ENCODE measurements at regions not wholly inside any gene's neighbourhood (a gene's known extent, or its start where the extent isn't known, plus 50 kb on each side); places are given as distances from the start of the nearest gene placed in this dataset.
A peak's percentile ranks its signal among the peaks of the same experiment; 100 is the strongest.

DNA sequence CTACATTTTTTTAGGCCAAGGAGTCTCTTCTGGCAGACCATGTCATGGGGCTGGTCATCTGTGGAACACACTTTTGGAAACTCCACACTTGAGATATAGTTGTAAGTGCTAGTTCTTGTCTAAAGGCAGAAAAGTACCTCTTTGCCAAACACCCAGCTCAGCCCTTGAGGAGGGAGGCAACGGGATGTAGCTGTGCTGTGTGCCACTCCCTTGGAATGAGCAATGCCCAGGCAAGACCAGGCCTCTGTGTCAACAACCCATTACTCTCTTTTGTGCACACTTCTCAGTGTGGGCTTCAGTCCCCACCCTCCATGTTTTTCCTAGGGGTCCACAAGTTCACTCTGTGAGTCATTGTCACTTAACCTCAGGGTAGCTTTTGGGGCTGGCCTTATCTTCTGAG lies 528.3 kb upstream of the CFAP20DC start:
- DNase-seq, result no peak

DNA sequence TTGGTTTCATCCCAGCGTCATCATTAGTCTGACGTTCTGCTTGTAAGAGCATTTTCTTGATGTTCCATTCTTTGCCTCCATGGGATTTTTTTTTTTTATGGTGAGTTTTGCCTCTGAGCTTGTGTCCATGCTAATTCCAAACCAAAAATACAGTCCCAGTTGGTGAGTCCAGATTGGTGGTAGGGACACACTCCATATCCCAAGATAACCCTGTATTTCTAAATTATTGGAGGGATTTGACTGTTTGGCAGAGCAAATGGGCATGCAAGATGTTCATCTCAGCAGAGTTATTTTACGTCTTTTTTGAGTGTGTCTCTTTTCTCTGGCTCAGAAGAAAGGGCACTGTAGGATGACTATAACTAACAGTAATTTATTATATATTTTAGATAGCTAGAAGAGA lies 526.8 kb upstream of the CFAP20DC start:
- DNase-seq, result no peak

DNA sequence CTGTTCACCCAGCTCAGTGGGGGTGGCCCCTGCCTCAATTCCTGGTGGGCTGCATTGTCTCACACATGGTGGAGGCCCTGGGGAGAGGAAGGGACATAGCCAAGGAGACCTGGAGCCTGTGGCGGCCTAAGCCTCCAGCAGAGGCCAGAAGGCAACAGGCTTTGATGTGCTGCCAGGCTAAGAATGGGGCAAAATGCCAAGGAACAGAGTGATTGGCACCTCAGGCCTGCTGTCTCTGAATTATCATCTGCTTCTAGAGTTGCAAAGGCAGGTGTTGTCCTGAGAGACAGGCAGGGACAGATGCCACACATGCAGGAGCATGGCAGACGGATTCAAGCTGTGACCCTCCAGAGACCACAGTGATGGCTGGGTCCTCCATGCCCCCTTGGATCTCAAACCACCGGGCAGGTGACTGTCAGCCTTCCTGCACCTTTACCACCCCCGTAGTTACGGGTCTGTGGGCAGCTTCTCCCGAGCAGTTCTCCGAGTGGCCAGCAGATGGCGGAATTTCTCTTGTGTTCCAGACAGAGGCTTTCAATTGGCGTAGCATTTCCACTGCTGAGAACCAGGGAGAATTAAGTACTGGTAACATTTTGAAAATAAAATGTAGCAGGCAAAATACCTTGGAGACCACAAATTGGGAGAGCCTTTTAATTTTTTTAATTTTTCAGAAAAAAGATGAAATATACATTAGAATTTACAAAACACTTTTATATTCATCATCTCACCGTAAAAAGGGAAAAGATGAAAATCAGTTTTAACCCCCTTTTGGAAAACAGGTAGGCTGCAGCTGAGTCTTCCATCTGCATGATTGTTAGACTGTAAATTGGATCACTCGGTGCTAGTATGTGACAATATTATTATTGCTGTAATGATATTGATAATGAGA lies 525.5 kb upstream of the CFAP20DC start:
- peak; percentile 86 to 89 for DNase-seq

DNA sequence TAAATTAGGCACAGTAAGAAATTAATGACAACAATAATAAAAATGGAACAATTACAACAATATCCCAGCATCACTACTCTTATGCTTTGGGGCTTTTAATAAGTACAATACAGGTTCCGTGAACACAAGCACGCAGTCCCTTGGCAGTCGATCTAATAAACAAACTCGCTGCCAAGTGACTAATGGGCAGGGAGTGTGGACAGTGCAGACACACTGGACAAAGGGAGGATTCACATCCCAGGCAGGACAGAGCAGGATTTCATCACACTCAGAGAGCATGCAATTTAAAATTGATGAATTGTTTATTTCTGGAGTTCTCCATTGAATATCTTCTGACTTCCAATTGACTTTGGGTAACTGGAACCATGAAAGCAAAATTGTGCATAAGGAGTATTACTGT lies 524.1 kb upstream of the CFAP20DC start:
- DNase-seq, result no peak

DNA sequence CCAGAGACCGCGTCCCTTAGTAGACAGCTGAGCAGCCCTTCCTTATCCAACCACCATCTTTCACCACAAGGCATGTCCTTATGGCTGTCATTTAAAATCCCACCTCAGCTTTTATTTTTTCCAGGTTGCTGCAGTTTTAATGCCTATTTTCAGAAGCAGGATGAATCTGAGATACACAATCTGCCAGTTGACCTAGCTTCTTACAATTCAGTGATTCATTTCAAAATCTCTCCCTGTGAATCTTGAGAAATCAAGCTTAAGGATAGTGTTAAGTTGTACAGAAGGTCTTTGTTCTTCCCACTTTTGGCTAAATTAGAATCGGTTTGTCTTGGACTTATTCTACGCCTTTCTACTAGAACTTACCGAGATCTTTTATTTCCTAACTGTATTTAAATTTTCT lies 522.3 kb upstream of the CFAP20DC start:
- DNase-seq, result no peak

DNA sequence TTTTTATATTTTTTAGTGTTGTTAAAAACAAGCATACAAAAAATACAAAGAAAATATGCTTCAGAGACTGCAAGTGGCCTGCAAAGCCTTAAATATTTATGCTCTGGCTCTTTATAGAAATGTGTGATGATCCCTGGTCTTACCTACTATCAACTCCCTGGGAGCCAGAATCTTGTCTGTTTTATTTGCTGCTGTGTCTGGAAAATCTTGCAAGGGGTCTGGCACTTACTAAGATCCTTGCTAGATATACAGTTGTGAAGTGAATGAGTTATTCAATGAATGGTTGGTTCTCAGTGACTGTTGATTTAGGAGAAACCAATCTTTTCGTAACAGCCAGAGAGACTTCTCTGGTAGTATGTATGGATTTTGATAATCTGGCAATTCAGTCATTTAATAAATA lies 521.0 kb upstream of the CFAP20DC start:
- no peak for DNase-seq

DNA sequence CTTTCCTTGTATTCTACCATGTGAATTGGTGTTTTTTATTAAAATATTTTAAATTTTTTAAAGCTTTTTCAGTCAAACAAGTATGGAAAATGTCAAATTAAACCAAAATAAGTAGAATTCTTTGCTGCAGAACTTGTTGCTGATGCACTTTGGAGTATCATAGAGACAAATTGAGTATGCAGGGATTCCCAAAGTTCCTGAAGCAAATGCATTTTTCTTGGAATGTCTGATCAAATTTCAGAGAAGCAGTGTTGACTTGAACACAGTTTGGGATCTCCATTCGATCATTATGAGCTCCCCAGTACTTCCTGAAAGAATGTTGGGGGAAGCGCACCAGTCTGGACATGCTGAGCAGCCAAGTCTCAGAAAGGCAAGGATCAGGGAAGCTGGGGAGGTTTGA lies 517.8 kb upstream of the CFAP20DC start:
- DNase-seq, result no peak

DNA sequence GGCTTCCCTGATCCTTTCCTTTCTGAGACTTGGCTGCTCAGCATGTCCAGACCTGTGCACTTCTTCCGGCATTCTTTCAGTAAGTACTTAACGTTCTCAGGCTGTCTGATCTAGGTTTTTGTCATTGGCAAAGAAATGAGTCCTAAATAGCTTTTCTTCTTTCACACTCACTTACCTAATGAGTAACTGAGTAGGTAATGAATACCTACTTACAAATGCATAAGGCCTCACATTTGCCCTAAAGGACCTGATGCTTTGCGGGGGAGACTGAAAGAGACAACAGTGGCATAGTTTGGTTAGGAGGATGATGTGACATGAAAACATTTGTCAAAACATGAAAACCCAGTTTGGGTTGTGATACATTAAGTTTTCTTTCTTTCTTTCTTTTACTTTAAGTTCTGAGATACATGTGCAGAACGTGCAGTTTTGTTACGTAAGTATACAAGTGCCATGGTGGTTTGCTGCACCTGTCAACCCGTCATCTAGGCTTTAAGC lies 516.7 kb upstream of the CFAP20DC start:
- no peak for DNase-seq

DNA sequence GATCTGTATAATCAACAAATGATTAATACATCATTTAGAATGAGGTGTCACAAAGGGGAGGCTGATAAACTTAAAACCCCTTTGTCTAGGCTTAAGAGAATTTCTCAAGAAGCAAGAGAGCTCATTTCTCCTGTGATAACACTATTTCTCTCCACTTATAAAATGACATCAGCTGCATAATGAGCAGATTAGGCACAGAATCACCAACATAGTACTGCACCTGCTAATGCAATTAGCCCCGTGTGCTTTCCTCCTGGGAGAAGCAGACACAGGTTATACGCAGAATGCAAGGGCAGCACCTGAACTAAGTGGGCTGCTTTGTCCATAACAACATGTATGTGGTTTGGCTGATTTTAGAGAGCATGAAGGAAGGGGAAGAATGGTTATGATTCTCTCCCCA lies 515.3 kb upstream of the CFAP20DC start:
- no peak for DNase-seq

DNA sequence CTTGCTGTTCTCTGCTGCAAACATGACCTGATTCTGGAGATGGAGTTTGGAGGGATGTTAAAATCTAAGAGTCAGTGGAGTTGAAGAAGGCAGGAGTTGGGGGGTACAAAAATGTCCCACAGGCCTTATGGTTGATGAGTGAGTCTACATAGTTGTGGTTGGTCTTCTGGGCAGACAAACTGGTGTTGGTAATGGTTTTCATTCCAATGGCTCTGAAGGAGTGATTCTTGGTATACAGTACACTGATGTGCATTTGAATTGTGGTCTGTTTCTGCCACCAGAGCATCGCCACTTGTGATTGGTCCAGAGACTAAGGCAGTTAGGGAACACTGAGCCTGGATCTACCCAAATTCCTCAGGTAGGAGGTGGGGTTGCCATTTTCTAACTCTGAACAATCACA lies 514.1 kb upstream of the CFAP20DC start:
- DNase-seq, result no peak

DNA sequence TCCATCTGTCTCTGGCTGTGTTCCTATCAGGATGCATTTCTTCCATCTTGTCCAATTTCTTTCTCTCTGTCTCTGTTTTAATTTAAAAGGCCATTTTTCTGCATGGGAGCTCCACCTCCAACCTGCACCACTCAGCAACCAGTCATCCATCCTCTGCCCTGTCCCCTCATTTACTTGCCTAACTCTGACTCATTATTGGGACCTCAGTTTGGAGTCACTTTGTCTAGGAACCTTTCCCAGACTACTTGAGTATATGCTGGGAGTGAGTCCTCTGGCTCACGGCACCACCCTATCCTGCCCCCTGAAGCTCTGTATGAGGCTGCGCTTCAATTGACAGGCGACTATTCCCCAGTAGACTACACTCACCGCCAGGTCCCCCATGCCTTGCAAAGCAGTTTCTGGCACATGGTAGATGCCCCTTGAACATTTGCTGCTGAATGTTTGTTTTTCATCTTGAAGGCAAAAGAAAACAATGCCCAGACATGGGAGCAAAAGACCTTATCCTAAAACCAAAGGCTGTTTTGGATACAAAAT lies 513.3 kb upstream of the CFAP20DC start:
- no peak for DNase-seq

DNA sequence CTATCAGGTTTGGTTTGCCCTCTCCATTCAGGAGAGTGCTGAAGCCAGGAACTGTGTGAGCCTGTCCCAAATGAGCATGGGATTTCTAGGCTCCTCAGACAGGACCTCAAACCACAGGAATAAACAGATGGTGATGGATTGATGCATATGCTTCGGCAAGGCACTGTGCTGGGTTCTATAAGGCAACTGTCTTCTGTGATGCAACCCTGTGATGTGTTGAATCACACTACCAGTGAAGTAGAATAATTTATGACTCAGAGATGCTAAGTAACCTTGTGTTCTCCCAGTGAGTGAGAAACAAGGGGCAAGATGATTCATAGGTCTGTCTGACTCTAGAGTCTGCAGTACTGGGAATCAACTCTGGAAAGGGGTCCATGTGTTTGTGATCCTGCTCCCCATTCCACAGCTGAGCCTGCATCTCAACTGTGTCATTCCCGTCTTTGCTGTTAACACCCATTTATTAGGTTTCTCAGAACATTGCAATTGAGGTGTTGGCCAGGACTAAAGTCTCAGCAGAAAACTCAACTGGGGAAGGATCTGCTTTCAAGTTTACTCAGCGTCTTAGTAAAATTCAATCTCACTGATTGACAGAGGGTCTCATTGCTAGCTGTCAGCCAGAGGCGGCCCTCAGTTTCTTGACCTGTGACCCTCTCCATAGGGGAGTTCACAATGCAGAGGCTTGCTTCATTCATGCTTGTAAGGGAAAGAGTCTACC lies 510.1 kb upstream of the CFAP20DC start:
- peak; percentile 11 to 34 for DNase-seq

DNA sequence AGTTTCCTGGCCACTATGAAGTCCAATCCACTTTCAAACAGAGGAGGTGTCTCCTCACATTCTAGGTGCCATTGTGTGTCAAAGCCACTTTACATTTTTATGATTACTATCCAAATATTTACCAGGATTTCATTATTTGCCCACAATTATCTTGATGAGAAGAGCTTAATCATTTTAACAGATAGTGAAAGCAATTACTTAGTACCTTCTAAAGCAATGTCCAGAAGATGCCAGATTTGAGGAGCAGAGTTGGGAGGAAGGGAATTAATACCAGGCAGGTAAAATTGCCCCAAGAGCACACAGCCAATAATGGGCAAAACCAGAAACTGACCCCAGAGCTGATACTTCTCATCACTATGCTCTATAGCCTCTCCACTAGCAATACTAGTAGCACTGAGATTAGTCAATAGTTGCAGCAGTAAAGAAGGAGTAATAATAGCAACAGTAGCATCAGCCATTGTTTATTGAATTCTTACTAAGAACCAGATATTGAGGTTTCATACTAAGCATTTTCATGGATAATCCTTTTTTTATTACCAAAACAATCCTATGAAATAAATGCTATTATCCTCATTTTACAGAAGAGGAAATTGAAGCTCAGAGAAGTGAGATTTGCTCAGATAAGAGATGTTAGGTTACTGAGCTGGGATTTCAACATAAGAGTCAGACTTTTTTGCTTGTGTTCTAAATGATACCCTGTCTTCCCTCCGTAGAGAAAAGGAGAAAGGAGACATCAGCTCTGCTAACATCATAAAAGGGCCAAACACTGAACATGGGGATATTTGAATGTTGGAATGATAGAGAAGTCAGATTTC lies 509.3 kb upstream of the CFAP20DC start:
- DNase-seq, result no peak

DNA sequence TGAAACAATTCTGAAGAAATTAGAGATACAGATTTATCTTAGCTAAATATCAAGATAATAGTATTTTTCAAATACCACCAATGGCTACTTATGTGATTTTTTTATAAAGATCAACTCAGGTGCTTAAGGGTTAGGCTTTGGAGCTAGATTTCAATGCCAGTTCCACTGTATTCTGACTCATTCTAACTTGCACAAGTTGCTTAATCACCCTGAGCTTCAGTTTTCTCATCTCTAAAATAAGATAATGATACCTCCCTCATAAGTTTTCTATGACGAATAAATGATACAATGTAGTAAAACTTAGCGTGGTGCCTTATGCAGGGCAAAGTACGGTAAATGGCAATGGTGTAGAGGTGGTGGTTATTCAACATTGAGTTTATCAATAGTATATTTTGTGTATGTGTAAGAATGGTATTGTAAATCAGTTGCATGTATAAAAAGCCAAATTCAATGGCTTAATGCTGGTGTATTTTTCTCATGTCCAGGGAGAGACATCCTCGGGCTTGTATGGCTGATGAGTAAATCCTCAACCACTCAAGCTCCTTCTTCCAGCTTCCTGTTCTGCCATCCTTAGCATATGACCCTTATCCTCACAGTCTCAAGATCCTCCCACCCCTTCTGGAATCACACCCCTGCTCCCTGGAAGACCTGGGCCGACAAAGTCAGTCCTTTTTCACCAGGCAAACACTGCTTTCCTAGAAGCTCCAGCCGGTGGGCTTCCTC lies 505.9 kb upstream of the CFAP20DC start:
- DNase-seq, result no peak

DNA sequence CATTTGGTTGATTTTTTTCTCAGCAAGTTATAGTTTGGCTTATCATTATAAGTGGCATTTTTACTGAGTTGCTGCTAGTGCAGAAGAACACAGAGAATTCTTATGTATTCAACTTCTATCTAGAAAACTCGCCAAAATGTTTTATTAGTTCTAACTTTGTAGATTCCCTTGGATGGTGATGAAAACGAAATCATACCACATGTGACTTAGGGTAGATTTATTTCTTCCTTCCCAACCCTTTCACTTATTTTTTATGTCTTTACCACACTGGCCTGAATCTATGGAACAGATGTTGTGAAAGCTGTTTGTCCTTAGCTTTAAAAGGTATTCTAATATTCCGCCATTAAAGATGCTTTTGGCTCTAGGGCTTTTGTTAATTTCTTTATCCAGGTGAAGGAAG lies 503.3 kb upstream of the CFAP20DC start:
- no peak for DNase-seq

DNA sequence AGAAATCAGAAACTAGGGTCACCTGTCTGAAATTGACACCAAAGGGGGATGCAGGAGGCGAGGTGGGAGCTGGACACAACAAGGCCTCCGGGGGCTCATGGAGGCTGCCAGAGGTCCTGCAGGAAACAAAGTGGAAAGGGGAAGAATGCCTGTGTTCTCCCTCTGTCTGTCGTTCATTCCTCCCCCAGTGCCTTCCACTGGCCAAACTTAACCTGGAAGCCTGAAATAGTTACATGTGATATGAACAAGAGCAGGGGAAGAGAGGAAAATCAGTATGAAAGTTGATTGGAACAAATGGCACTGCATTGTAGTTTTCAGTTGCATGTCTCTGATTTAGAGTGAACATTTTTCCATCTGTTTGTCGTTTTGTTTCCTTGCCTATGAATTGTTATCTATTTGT lies 502.0 kb upstream of the CFAP20DC start:
- no peak for DNase-seq

DNA sequence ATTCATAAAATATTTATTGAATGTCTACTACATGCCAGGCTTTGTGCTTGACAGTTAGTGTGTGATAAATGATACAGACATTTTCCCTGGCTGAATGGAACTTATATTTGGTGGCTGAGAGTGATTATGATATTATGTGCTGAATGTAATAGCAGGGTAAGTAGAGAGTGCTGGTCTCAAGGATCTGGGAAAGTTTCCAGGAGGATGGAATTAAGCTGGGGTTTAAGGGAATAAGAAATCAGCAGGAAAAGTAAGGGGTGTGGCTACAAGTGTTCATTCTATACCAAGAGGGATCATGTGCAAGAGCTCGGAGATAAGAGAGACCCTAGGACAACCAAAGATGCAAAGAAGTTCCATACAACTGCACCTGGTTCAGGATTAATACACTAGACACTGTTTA lies 500.1 kb upstream of the CFAP20DC start:
- no peak for DNase-seq

DNA sequence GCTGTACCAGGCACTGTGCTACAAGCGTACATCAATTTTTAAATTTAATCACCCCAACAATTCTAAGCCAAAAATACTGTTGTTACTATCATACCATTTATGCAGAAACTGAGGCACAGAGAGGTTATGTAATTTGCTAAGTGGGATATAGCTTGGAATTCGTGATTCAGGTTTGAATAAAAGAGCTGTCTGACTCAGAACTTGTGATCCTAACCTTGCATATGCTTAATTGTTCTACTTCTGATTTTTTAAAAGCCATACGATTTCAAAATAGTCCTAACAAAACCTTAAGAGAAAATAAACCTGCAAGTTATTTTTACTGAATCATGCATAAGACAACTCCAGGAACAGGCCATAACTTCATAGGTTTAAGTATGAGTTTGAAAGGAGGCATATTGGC lies 498.0 kb upstream of the CFAP20DC start:
- DNase-seq, result no peak

DNA sequence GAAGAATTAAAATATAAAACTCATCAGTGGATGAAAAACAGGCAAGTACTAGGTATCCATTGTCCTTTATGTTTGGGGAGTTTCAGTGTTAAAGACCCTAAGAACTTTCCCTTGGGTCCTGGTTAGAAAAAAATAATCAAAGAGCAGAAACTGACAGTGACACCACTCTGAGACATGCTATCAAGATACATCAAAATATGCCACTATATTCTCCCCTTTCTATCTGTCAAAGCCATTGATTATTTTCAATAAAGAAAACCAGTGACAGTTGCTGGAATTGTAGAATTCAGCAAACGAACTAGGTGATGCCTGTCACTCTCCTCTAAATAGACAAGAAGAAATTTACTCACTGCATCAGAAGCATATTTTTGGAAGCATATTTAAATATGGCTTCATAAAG lies 496.7 kb upstream of the CFAP20DC start:
- DNase-seq, result no peak

DNA sequence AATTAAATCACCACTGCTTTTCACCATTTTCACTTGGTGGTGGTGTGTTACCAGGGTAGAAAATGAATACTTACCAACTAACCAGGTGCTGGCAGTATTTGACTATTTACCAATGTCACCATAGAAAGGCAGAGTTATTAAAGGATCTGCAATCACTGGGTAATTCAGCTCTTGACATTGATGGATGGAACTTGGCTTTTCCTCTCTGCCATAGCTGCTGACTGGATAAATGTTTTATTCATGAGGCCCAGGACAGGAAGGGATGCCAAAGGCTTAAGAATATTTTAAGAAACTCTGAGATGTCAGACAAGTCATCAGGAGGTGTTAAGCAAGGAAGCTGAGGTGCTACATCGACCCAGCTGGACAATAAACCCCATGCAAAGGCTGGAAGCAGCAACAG lies 495.5 kb upstream of the CFAP20DC start:
- DNase-seq, result no peak

DNA sequence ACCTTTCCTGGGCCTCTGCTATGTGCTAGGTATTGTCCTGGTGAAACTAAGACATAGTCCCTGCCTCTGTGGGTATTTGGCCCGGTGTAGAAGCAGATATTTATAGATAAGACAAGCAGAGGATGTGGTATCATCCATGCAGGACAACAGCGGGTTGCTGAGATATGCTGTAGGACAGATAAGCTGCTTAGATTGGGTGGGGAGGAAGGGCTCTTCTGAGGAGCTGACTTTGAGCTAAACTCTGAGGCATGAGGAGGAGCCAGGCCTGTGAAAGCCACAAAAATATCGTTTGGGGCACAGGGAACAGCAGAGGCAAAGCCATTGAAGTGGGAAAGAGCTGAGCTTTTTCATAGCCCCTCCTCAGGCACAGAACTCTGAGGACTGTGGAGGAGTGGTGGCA lies 492.5 kb upstream of the CFAP20DC start:
- no peak for DNase-seq

DNA sequence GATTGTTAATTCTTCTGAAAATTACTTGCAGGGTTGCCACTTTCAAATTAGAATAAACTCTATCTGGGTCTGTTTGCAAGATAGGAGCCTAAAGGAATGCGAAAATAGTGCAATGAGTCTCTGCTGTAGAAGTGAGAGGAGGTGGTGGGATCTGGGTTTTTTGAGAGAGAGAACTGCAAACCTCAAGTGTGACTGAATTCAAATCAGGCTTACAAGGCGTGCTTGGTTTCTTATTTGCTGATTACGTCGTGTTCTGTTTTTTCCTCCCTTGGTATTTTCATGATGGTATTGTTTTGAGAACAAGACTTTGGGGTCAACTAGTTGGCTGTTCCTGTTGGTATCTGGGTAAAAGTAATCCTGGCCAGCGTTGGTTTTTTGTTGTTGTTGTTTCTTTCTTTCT lies 490.9 kb upstream of the CFAP20DC start:
- DNase-seq, result no peak

Data from stimulated activated CD4-positive, alpha-beta T cell treated with anti-CD3 and anti-CD28 coated beads, Interleukin-2, amount 100 ng/mL, for 48 hours (primary cell).